22Rv1 (cell line): ENCODE measurements at regions not wholly inside any gene's neighbourhood (a gene's known extent, or its start where the extent isn't known, plus 50 kb on each side); places are given as distances from the start of the nearest gene placed in this dataset.

ENCODE experiments used
- CTCF ChIP-seq: fragments of 450-650 bp; IDR thresholded peaks from 2 replicates; pipeline ENCODE4 v1.5.1; 2017; ENCODE audit warnings: mild to moderate bottlenecking
- ZFX ChIP-seq: fragments of 450-650 bp; IDR thresholded peaks from 2 replicates; pipeline ENCODE4 v1.6.1; 2017; ENCODE audit warnings: antibody characterized with exemption, borderline replicate concordance

DNA sequence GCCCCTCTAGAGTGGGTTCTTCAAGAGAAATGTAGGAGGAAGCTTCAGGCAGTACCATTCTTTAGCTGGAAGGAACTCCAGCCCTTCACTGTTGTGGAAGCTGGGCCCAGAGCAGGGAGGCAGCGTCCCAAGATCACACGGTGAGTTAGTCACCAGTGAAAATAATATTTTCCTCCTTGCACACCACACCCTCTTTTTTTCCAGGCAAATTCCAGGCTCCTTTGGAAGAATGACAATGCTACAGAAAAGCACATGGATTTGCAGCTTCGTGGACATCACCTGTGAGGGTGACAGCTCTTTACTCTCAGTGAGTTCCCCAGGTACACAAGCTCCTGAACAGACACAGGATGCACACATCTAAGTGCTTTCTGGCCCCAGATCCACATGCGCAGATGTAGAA is 157.1 kb downstream of the COL6A3 start:
- TF ChIP-seq CTCF (no peak), ZFX (no peak)
